IMR-90 (cell line): ENCODE measurements at regions not wholly inside any gene's neighbourhood (a gene's known extent, or its start where the extent isn't known, plus 50 kb on each side); places are given as distances from the start of the nearest gene placed in this dataset.

ENCODE experiments used
- ATAC-seq: fragments of 200-7000 bp; cut with Tn5 transposase; 2 replicates; pipeline ENCODE4 v1.9.1; 2020; ENCODE audit warnings: low read depth, mild to moderate bottlenecking, moderate library complexity
- BruUV-seq: library from RNA; stranded (reverse); fragments of 400-500 nt; replicated peaks from 2 replicates; lab custom pipeline; 2021; lab: Mats Ljungman, UMichigan
- CTCF ChIA-PET: fragments of 300-600 bp; formaldehyde crosslinking; extraction: SDS; loops from one replicate; lab custom pipeline; 2021; ENCODE audit warnings: antibody characterized with exemption; lab: Yijun Ruan, JAX
- POLR2A ChIA-PET: fragments of 300-600 bp; sonication (Branson Sonifier 250); formaldehyde crosslinking; loops from one replicate; lab custom pipeline; 2022; ENCODE audit warnings: antibody characterized with exemption; ENCODE audit not compliant: unreplicated experiment; lab: Charles Lee
- DNase-seq: peaks from one replicate; pipeline ENCODE4 v3.0.0; 2013
- H2AFZ ChIP-seq: replicated peaks from 2 replicates; pipeline ENCODE3; 2013; ENCODE audit warnings: low read length, mild to moderate bottlenecking; ENCODE audit not compliant: poor library complexity
- H2AK5ac ChIP-seq: 2 replicates; pipeline ENCODE4 v1.6.1; 2013; ENCODE audit warnings: low read depth, low read length, inconsistent platforms
- H2AK9ac ChIP-seq: replicated peaks from 2 replicates; pipeline ENCODE3; 2013; ENCODE audit warnings: mild to moderate bottlenecking, low read depth, low read length, moderate library complexity; ENCODE audit not compliant: poor library complexity
- H2BK120ac ChIP-seq: 2 replicates; pipeline ENCODE4 v1.6.1; 2013; ENCODE audit warnings: low read depth, low read length, inconsistent platforms
- H2BK15ac ChIP-seq: 3 replicates; pipeline ENCODE4 v1.6.1; 2013; ENCODE audit warnings: low read depth, low read length, inconsistent platforms
- H2BK20ac ChIP-seq: 2 replicates; pipeline ENCODE4 v1.6.1; 2013; ENCODE audit warnings: low read depth, mild to moderate bottlenecking, inconsistent platforms, low read length, moderate library complexity
- H2BK5ac ChIP-seq: 2 replicates; pipeline ENCODE4 v1.6.1; 2013; ENCODE audit warnings: mild to moderate bottlenecking, low read depth, low read length, inconsistent platforms; ENCODE audit not compliant: poor library complexity, severe bottlenecking
- H3K14ac ChIP-seq: replicated peaks from 2 replicates; pipeline ENCODE4 v1.6.1; 2013; ENCODE audit warnings: low read depth, low read length, inconsistent platforms
- H3K18ac ChIP-seq: 2 replicates; pipeline ENCODE4 v1.6.1; 2013; ENCODE audit warnings: low read depth, low read length, control low read depth
- H3K23ac ChIP-seq: 2 replicates; pipeline ENCODE4 v1.6.1; 2013; ENCODE audit warnings: low read depth, low read length, inconsistent platforms
- H3K27ac ChIP-seq: 2 replicates; pipeline ENCODE4 v1.5.1; 2013; ENCODE audit warnings: mild to moderate bottlenecking, control low read depth, low read length; ENCODE audit not compliant: insufficient read depth
- H3K27me3 ChIP-seq: 2 replicates; pipeline ENCODE4 v1.6.1; 2013; ENCODE audit warnings: low read length; ENCODE audit not compliant: control insufficient read depth, insufficient read depth
- H3K36me3 ChIP-seq: 2 replicates; pipeline ENCODE4 v1.6.1; 2013; ENCODE audit warnings: low read length, mixed read lengths; ENCODE audit not compliant: control insufficient read depth, insufficient read depth
- H3K4ac ChIP-seq: 2 replicates; pipeline ENCODE4 v1.6.1; 2013; ENCODE audit warnings: low read depth, low read length, inconsistent platforms
- H3K4me1 ChIP-seq: 2 replicates; pipeline ENCODE4 v1.6.1; 2013; ENCODE audit warnings: low read length, mixed read lengths; ENCODE audit not compliant: control insufficient read depth, insufficient read depth
- H3K4me2 ChIP-seq: 2 replicates; pipeline ENCODE4 v1.6.1; 2013; ENCODE audit warnings: low read depth, mild to moderate bottlenecking, control low read depth, low read length, moderate library complexity
- H3K4me3 ChIP-seq: 2 replicates; pipeline ENCODE4 v1.5.1; 2013; ENCODE audit warnings: low read depth, mild to moderate bottlenecking, control low read depth, low read length, moderate library complexity; ENCODE audit not compliant: insufficient read depth
- H3K56ac ChIP-seq: 2 replicates; pipeline ENCODE4 v1.6.1; 2013; ENCODE audit warnings: low read length, inconsistent platforms; ENCODE audit not compliant: insufficient read depth; ENCODE audit errors: extremely low read depth
- H3K79me1 ChIP-seq, 2 experiments: 2 replicates each; pipeline ENCODE4 v1.6.1; 2013; ENCODE audit warnings: low read length in 2 of 2, inconsistent platforms in 1 of 2, low read depth in 1 of 2
- H3K9ac ChIP-seq: 2 replicates; pipeline ENCODE4 v1.6.1; 2013; ENCODE audit warnings: low read depth, low read length, control low read depth
- H3K9me1 ChIP-seq: 2 replicates; pipeline ENCODE4 v1.6.1; 2013; ENCODE audit warnings: low read length, inconsistent platforms; ENCODE audit not compliant: insufficient read depth
- H3K9me3 ChIP-seq: 2 replicates; pipeline ENCODE4 v1.6.1; 2013; ENCODE audit warnings: low read length; ENCODE audit not compliant: control insufficient read depth, insufficient read depth
- H4K20me1 ChIP-seq: 2 replicates; pipeline ENCODE4 v1.6.1; 2013; ENCODE audit warnings: low read length, inconsistent platforms; ENCODE audit not compliant: insufficient read depth
- H4K5ac ChIP-seq: 2 replicates; pipeline ENCODE4 v1.6.1; 2013; ENCODE audit warnings: mild to moderate bottlenecking, low read depth, low read length, control low read depth
- H4K8ac ChIP-seq, 2 experiments: 2 replicates each; pipeline ENCODE4 v1.6.1; 2013; ENCODE audit warnings: low read depth in 2 of 2, low read length in 2 of 2, control low read depth in 1 of 2, inconsistent platforms in 1 of 2
- H4K91ac ChIP-seq: 2 replicates; pipeline ENCODE4 v1.6.1; 2013; ENCODE audit warnings: low read depth, low read length, inconsistent platforms; ENCODE audit not compliant: insufficient read depth
- CHD1 ChIP-seq: IDR thresholded peaks from 2 replicates; pipeline ENCODE4 v1.6.1; 2012; ENCODE audit warnings: low read depth, low read length, improper control_type of control experiment
- CTCF ChIP-seq: conservative IDR thresholded peaks from 2 replicates; pipeline ENCODE4 v1.5.1; 2012; ENCODE audit warnings: mild to moderate bottlenecking, low read depth, low read length, improper control_type of control experiment
- ELK1 ChIP-seq: fragments of 150-350 bp; IDR thresholded peaks from 2 replicates; pipeline ENCODE4 v1.6.1; 2016; ENCODE audit warnings: low read depth, mild to moderate bottlenecking, low read length, moderate library complexity, borderline replicate concordance
- FOS ChIP-seq: fragments of 150-350 bp; IDR thresholded peaks from 2 replicates; pipeline ENCODE4 v1.6.1; 2016; ENCODE audit warnings: low read depth, low read length
- MAFK ChIP-seq: IDR thresholded peaks from 2 replicates; pipeline ENCODE4 v1.6.1; 2012; ENCODE audit warnings: low read depth, low read length, improper control_type of control experiment
- MAZ ChIP-seq: IDR thresholded peaks from 2 replicates; pipeline ENCODE4 v1.6.1; 2012; ENCODE audit warnings: low read depth, mild to moderate bottlenecking, low read length, improper control_type of control experiment, moderate library complexity, borderline replicate concordance
- MXI1 ChIP-seq: IDR thresholded peaks from 2 replicates; pipeline ENCODE4 v1.6.1; 2012; ENCODE audit warnings: low read depth, mild to moderate bottlenecking, low read length, moderate library complexity, borderline replicate concordance
- NFE2L2 ChIP-seq: fragments of 150-350 bp; IDR thresholded peaks from 2 replicates; pipeline ENCODE4 v1.6.1; 2016; ENCODE audit warnings: low read depth, mild to moderate bottlenecking, low read length
- POLR2A ChIP-seq: IDR thresholded peaks from 2 replicates; pipeline ENCODE4 v1.6.1; 2012; ENCODE audit warnings: mild to moderate bottlenecking, low read depth, low read length
- RCOR1 ChIP-seq: IDR thresholded peaks from 2 replicates; pipeline ENCODE4 v1.6.1; 2012; ENCODE audit warnings: mild to moderate bottlenecking, low read length, improper control_type of control experiment; ENCODE audit not compliant: insufficient replicate concordance
- RFX5 ChIP-seq: IDR thresholded peaks from 2 replicates; pipeline ENCODE4 v1.8.0; 2012; ENCODE audit warnings: low read depth, mild to moderate bottlenecking, low read length, moderate library complexity
- SMC3 ChIP-seq: fragments of 150-350 bp; IDR thresholded peaks from 2 replicates; pipeline ENCODE4 v1.6.1; 2016; ENCODE audit warnings: low read depth, mild to moderate bottlenecking, antibody characterized with exemption, low read length, moderate library complexity
- WGBS, 2 experiments: methylation state at CpG; one replicate each; pipeline versions ENCODE4 v1.1.5 to v1.1.7; 2013; ENCODE audit warnings: missing lambda C conversion rate in 2 of 2; ENCODE audit not compliant: insufficient read length in 1 of 2; ENCODE audit errors: extremely low coverage in 2 of 2; 5-methylcytosine and 5-hydroxymethylcytosine counted together
- dilution Hi-C: fragments of 300-500 bp; cut with HindIII; formaldehyde crosslinking; loops from one replicate; pipeline ENCODE4 v1.14.3; 2018; ENCODE audit warnings: low sequenced_read_pairs; ENCODE audit not compliant: unreplicated experiment
- in situ Hi-C: fragments of 300-500 bp; cut with MboI; formaldehyde crosslinking; loops from 3 replicates; pipeline ENCODE4 v1.14.3; 2019; ENCODE audit warnings: low sequenced_read_pairs, inconsistent platforms, mixed read lengths
- intact Hi-C: fragments of 100-400 bp; cut with micrococcal nuclease; formaldehyde crosslinking; loops from 2 replicates; pipeline ENCODE4 v1.10.0; 2022
- TF ChIP-seq, protein P1 (sequence below): fragments of 150-350 bp; IDR thresholded peaks from 2 replicates; pipeline ENCODE4 v1.6.1; 2017; ENCODE audit warnings: mild to moderate bottlenecking, antibody characterized with exemption, low read length, low read depth

GRCh38 chr1:98333406-98333805, 328.1 kb upstream of the SNX7 start:
- Histone ChIP-seq H3K14ac (no peak overlapping the region), H3K9me1 (no peaks in the 10 kb centered on the region), H2AK9ac (no peak overlapping the region), H3K4me3 (no peak overlapping the region), H3K56ac (no peak overlapping the region), H3K36me3 (no peaks in the 10 kb centered on the region), H2BK15ac (no peak overlapping the region; the same call in 2 of the 3 replicates), H2BK5ac (no peak overlapping the region), H2BK120ac (no peak overlapping the region), H3K27ac (no peak overlapping the region), H3K9me3 (no peaks in the 10 kb centered on the region), H4K5ac (no peak overlapping the region), H3K23ac (no peak overlapping the region), H2BK20ac (no peak overlapping the region), H2AFZ (no peak overlapping the region), H4K91ac (no peak overlapping the region), H2AK5ac (0 out of 2 replicates have a peak overlapping the region, but pooled peaks have one; percentile 7), H3K4me1 (0 out of 2 replicates have a peak, but pooled peaks cover 2% of the 10 kb centered on the region), H4K20me1 (no peaks in the 10 kb centered on the region), H3K27me3 (no peaks in the 10 kb centered on the region), H3K9ac (no peak overlapping the region), H3K79me1 (no peaks in the 10 kb centered on the region), H3K4me2 (no peak overlapping the region), H3K4ac (no peak overlapping the region), H4K8ac (no peak overlapping the region), H3K18ac (no peak overlapping the region)
- TF ChIP-seq ELK1, result no peak
- TF ChIP-seq FOS, result no peak
- TF ChIP-seq SMC3, result no peak
- TF ChIP-seq NFE2L2, result no peak
- TF ChIP-seq CTCF, result no peak
- TF ChIP-seq RCOR1, result no peak
- TF ChIP-seq, protein P1, sequence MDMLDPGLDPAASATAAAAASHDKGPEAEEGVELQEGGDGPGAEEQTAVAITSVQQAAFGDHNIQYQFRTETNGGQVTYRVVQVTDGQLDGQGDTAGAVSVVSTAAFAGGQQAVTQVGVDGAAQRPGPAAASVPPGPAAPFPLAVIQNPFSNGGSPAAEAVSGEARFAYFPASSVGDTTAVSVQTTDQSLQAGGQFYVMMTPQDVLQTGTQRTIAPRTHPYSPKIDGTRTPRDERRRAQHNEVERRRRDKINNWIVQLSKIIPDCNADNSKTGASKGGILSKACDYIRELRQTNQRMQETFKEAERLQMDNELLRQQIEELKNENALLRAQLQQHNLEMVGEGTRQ, result no peak
- TF ChIP-seq CHD1, result no peak
- no peak for TF ChIP-seq RFX5
- no peak for TF ChIP-seq MAZ
- TF ChIP-seq MXI1, result no peak
- TF ChIP-seq MAFK, result no peak
- no peak for TF ChIP-seq POLR2A
- WGBS, 2 experiments, result 100% methylated on average over 2 of the region's 3 CpGs; no CpG with 5 or more reads in 1 of the 2 experiments
- dilution Hi-C loops (no loop called here), in situ Hi-C loops (no loop called here), intact Hi-C loops (no loop called here)
- CTCF ChIA-PET, result no interaction called here
- DNase-seq (no peak), ATAC-seq (no peak)
- POLR2A ChIA-PET, result no interaction called here
- no TSS peak for BruUV-seq
